ENCODE measurements at regions not wholly inside any gene's neighbourhood (a gene's known extent, or its start where the extent isn't known, plus 50 kb on each side); places are given as distances from the start of the nearest gene placed in this dataset.
"Not testable (repeated sequence)": the region's sequence is repeated elsewhere in the genome, so short reads cannot be mapped to it uniquely, and the experiment has no call there.

DNA sequence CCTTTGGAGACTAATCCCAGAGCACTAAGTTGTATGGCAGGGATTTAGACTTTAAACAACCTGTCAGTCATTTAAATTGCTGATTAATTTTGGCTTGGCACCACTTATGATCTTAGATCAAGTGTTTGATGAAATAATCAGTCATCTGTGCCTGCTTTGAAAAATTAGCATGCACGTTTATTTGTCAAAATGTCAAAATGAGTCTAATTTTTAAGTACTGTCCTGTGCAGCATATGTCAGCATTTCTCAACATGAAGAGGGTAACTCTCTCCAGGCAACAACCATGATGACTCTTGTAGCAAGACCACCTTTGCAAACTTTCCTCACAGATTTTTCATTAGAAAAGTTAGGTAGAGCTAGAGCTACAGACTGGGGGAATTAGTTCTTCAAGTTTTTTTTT lies 155.7 kb upstream of the GJE1 start:
- H3K4me3 ChIP-seq (ENCODE audit: low read depth, low read length): no peak overlapping the region
- no peak for DNase-seq (ENCODE audit: low read depth)
- TF ChIP-seq, protein P1, sequence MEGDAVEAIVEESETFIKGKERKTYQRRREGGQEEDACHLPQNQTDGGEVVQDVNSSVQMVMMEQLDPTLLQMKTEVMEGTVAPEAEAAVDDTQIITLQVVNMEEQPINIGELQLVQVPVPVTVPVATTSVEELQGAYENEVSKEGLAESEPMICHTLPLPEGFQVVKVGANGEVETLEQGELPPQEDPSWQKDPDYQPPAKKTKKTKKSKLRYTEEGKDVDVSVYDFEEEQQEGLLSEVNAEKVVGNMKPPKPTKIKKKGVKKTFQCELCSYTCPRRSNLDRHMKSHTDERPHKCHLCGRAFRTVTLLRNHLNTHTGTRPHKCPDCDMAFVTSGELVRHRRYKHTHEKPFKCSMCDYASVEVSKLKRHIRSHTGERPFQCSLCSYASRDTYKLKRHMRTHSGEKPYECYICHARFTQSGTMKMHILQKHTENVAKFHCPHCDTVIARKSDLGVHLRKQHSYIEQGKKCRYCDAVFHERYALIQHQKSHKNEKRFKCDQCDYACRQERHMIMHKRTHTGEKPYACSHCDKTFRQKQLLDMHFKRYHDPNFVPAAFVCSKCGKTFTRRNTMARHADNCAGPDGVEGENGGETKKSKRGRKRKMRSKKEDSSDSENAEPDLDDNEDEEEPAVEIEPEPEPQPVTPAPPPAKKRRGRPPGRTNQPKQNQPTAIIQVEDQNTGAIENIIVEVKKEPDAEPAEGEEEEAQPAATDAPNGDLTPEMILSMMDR (IDR thresholded peaks at IDR 0.05; ENCODE audit: insufficient read depth, low read depth, low read length, missing control alignments): no peak

DNA sequence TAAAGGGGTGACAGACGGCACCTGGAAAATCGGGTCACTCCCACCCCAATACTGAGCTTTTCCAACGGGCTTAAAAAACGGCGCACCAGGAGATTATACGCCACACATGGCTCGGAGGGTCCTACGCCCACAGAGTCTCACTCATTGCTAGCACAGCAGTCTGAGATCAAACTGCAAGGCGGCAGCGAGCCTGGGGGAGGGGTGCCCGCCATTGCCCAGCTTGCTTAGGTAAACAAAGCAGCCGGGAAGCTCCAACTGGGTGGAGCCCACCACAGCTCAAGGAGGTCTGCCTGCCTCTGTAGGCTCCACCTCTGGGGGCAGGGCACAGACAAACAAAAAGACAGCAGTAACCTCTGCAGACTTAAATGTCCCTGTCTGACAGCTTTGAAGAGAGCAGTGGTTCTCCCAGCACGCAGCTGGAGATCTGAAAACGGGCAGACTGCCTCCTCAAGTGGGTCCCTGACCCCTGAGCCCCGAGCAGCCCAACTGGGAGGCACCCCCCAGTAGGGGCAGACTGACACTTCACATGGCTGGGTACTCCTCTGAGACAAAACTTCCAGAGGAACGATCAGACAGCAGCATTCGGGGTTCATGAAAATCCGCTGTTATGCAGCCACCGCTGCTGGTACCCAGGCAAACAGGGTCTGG lies 162.8 kb upstream of the GJE1 start:
- H3K4me3 ChIP-seq (ENCODE audit: low read depth, low read length); DNase-seq (ENCODE audit: low read depth): not testable (repeated sequence)

DNA sequence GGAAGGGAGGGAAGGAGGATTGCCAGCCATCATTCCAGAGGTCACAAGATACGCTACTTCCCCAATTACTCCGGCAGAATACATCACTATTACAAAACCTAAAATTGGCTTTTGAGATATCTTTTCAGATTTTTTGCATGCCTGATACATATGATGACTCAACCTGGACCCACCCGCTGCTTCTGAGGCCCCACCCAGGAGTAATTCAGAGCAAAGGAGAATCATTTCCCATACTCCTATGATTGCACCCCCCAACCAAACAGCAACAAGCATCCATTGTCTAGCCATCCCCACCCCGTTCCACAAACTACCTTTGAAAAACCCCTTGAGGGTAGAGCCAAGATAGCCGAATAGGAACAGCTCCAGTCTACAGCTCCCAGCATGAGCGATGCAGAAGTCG lies 163.5 kb upstream of the GJE1 start:
- DNase-seq (ENCODE audit: low read depth): no peak
- TF ChIP-seq, protein P1 (IDR thresholded peaks at IDR 0.05; ENCODE audit: insufficient read depth, low read depth, low read length, missing control alignments): no peak
- no peak overlapping the region for H3K4me3 ChIP-seq (ENCODE audit: low read depth, low read length)

DNA sequence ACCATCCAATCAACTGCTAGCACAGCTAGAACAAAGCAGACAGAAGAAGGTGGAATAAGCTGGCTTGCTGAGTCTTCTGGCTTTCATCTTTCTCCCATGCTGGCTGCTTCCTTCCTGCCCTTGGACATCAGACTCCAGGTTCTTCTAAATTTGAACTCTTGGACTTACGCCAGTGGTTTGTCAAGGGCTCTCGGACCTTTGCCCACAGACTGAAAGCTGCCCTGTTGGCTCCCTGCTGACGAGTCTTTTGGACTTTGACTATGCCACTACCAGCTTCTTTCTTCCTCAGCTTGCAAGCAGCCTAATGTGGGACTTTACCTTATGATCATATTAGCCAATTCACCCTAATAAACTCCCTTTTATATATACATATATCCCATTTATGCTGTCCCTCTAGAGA lies 164.1 kb upstream of the GJE1 start:
- no peak overlapping the region for H3K4me3 ChIP-seq (ENCODE audit: low read depth, low read length)

DNA sequence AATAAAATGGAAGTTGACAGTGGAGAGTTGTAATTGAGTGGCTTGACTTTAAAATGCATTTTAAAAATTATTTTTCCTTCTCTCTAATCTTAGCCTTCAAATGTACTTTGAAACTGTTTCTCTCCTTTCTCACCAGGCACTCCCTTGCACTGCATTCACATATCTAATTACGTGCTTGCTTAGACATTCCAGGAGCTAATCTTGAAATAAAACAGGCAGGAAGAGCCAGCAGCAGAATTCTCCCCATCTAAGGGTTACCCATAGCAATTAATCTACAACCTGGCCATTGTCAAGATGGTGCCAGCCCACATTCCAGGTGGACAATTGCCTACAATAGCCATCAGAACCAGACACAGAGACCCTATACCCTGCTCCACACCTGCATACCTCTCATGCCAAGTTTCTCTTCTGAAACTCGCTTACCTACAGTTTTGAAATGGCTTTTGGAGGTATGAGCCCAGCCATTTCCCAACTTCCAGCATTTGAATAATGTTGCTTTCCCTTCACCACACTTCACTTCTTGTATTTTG lies 167.6 kb upstream of the GJE1 start:
- no peak overlapping the region for H3K4me3 ChIP-seq (ENCODE audit: low read depth, low read length)
- TF ChIP-seq, protein P1 (IDR thresholded peaks at IDR 0.05; ENCODE audit: insufficient read depth, low read depth, low read length, missing control alignments): no peak
- no peak for DNase-seq (ENCODE audit: low read depth)

More for the DNA sequence above, 164.1 kb upstream of the GJE1 start:
- TF ChIP-seq, protein P1 (IDR thresholded peaks at IDR 0.05; ENCODE audit: insufficient read depth, low read depth, low read length, missing control alignments): no peak
- DNase-seq (ENCODE audit: low read depth): no peak

DNA sequence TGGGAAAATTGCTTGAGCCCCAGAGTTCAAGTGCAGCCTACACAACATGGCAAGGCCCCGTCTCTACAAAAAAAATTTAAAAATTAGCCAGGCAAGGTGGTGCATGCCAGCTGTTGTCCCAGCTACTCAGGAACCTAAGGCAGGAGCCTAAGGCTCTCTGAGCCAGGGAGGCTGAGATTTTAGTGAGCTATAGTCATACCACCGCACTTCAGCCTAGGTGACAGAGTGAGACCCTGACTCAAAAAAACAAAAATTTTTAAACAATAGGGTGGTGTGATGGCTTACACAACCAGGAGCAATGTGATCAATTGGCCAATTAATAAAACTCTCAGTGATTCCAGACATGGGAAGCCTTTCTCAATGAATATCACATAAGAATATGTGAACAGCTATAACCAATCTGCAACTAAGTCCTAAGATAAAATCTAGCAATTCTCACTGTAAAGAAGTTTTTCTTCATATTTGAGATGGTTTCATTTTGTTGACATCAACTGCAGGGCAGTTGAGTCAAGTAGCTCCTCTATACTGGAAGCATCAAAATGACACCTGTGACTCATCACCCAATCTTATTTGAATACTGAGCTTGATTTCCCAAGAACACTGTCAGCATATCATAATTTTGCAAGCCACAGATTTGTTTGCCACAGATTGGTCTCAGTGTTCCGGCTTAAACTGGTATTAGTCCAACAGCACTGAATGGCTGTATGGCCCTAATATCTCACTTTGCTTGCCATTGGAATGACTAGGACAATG lies 169.0 kb upstream of the GJE1 start:
- no peak for DNase-seq (ENCODE audit: low read depth)
- TF ChIP-seq, protein P1 (IDR thresholded peaks at IDR 0.05; ENCODE audit: insufficient read depth, low read depth, low read length, missing control alignments): no peak
- no peak overlapping the region for H3K4me3 ChIP-seq (ENCODE audit: low read depth, low read length)

DNA sequence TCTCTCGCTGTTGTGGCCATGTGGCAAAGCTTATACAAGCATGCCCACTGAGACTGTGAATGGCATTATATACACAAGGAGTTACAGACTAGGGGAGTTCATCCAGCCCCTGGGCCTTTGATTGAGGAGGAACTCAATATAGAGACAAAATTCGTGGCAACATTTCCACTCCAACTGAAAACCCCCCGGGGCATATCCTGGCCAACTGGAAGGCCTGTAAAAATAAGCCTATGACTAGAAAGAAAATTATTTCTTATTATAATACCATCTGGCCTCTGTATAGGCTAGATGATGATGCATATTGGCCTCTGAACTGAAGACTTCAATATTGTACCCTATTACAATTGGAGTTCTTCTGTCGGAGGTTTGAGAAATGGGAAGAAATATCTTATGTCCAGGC lies 175.5 kb upstream of the GJE1 start:
- DNase-seq (ENCODE audit: low read depth): no peak
- TF ChIP-seq, protein P1 (IDR thresholded peaks at IDR 0.05; ENCODE audit: insufficient read depth, low read depth, low read length, missing control alignments): no peak
- no peak overlapping the region for H3K4me3 ChIP-seq (ENCODE audit: low read depth, low read length)

Measured in GM12865 (cell line).